Lung (tissue), 11 donors: ENCODE measurements at regions not wholly inside any gene's neighbourhood (a gene's known extent, or its start where the extent isn't known, plus 50 kb on each side); places are given as distances from the start of the nearest gene placed in this dataset.

Source experiments
- ATAC-seq: fragments of 200-7000 bp; cut with Tn5 transposase; one replicate; pipeline ENCODE4 v1.9.1; 2020; ENCODE audit warnings: moderate number of reproducible peaks; ENCODE audit not compliant: insufficient read depth, low FRiP score
- DNase-seq, 3 donors: peaks; one replicate each; pipeline ENCODE4 v3.0.0-alpha.2; 2013 to 2017
- H3K27ac ChIP-seq, 2 donors: one replicate each; pipeline ENCODE4 v1.5.1; 2013; ENCODE audit warnings: mild to moderate bottlenecking in 2 of 2, moderate library complexity in 2 of 2, control low read depth in 1 of 2, inconsistent platforms in 1 of 2, low read depth in 1 of 2, low read length in 1 of 2
- H3K27me3 ChIP-seq, 3 donors: one replicate each; pipeline ENCODE4 v1.5.1; 2013; ENCODE audit warnings: low read length in 2 of 3; ENCODE audit not compliant: control insufficient read depth in 3 of 3, insufficient read depth in 3 of 3
- H3K36me3 ChIP-seq, 4 donors: one replicate each; pipeline ENCODE4 v1.5.1; 2013; ENCODE audit warnings: low read length in 4 of 4, mild to moderate bottlenecking in 1 of 4, moderate library complexity in 1 of 4; ENCODE audit not compliant: control insufficient read depth in 4 of 4, insufficient read depth in 4 of 4
- H3K4me1 ChIP-seq, 5 donors: one replicate each; pipeline ENCODE4 v1.5.1; 2013; ENCODE audit warnings: low read length in 5 of 5, mild to moderate bottlenecking in 2 of 5, moderate library complexity in 1 of 5; ENCODE audit not compliant: control insufficient read depth in 5 of 5, insufficient read depth in 5 of 5
- H3K4me3 ChIP-seq: one replicate; pipeline ENCODE4 v1.5.1; 2013; ENCODE audit warnings: mild to moderate bottlenecking, control low read depth, moderate library complexity
- H3K9ac ChIP-seq, 2 donors: one replicate each; pipeline ENCODE4 v1.5.1; 2013; ENCODE audit warnings: low read length in 2 of 2, control low read depth in 1 of 2; ENCODE audit not compliant: insufficient read depth in 1 of 2
- H3K9me3 ChIP-seq, 4 donors: one replicate each; pipeline ENCODE4 v1.5.1; 2013; ENCODE audit warnings: low read length in 3 of 4, mild to moderate bottlenecking in 1 of 4, moderate library complexity in 1 of 4; ENCODE audit not compliant: control insufficient read depth in 4 of 4, insufficient read depth in 3 of 4
- WGBS, 2 donors: extraction: QIAGEN DNeasy Blood & Tissue Kit; methylation state at CpG; one replicate each; pipeline ENCODE4 v1.1.7; 2013; 5-methylcytosine and 5-hydroxymethylcytosine counted together
- TF ChIP-seq, protein P1 (sequence below): IDR thresholded peaks from 2 replicates; pipeline ENCODE4 v1.5.1; 2012; ENCODE audit warnings: mild to moderate bottlenecking; ENCODE audit errors: control extremely low read depth, extremely low read depth
- donor health status: control.
- donor health status: control.
- donor health status: Bipolar disorder and iron deficiency.
- donor health status: healthy.
- donor health status: DM: yes; HTN: yes; CAD: no.

DNA sequence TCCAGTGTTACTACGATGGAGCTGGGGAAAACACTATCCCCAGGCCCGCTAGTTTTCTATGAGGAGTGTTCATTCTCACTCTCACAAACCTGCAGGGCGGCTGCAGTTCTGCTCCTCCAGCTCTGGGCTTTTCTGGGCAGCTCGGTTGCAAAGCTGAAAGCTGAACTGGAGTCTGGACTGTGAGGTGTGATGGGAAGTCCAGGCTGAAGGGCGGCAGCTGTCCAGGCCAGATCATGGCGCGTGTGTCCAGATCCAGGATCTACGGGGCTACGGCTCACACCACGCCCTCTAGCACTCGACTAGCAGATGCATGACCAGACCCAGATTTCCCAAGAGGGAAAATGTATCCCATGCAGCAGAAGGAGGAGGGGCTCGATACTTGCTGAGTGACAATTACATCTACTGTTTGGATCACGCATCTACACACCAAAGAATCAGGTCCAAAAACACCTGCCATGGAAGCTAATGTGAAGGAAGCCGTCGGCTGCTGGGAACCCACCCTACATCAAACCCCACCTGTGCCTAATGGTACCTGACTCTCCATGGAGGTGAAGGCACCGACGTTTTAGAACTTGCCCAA, 555.0 kb downstream of the BRD1 start:
- H3K36me3 ChIP-seq: no peaks in the 10 kb centered on the region
- no peak overlapping the region for H3K27ac ChIP-seq
- 79 to 88% methylated on average over 17 of the region's 17 CpGs for WGBS, 2 donors
- TF ChIP-seq, protein P1, sequence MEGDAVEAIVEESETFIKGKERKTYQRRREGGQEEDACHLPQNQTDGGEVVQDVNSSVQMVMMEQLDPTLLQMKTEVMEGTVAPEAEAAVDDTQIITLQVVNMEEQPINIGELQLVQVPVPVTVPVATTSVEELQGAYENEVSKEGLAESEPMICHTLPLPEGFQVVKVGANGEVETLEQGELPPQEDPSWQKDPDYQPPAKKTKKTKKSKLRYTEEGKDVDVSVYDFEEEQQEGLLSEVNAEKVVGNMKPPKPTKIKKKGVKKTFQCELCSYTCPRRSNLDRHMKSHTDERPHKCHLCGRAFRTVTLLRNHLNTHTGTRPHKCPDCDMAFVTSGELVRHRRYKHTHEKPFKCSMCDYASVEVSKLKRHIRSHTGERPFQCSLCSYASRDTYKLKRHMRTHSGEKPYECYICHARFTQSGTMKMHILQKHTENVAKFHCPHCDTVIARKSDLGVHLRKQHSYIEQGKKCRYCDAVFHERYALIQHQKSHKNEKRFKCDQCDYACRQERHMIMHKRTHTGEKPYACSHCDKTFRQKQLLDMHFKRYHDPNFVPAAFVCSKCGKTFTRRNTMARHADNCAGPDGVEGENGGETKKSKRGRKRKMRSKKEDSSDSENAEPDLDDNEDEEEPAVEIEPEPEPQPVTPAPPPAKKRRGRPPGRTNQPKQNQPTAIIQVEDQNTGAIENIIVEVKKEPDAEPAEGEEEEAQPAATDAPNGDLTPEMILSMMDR: no peak
- peaks cover 9 to 37% (median 24%) of the 10 kb centered on the region in 3 donors for H3K27me3 ChIP-seq
- no peak overlapping the region for H3K9ac ChIP-seq
- H3K4me1 ChIP-seq: no peaks in the 10 kb centered on the region
- H3K4me3 ChIP-seq: no peak overlapping the region
- DNase-seq: no peak
- no peak for ATAC-seq
- H3K9me3 ChIP-seq: peaks cover 0 to under 1% (median 0%) of the 10 kb centered on the region in 4 donors

DNA sequence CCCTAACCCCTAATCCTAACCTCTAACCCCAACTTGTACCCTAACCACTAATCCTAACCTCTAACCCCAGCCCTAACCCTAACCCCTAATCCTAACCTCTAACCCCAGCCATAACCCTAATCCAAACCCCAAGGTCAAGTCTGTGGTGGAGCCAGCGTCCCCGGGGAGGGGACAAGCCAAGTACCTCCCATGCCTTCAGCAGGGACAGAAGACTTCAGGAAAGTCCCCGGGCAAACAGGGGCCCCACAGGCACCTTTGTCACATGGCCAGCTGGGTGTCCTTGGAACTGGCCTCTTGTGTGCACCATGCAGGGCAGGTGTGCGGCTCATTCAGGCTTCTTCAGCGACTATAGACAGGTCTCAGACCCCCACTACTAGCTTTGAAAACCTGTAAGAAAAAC, 555.8 kb downstream of the BRD1 start:
- Histone ChIP-seq H3K36me3 (no peaks in the 10 kb centered on the region), H3K27ac (no peak overlapping the region), H3K9ac (no peak overlapping the region), H3K9me3 (no peaks in the 10 kb centered on the region), H3K4me1 (no peaks in the 10 kb centered on the region), H3K27me3 (peaks cover 9 to 44% (median 29%) of the 10 kb centered on the region in 3 donors), H3K4me3 (no peak overlapping the region)
- DNase-seq (no peak), ATAC-seq (no peak)
- TF ChIP-seq, protein P1: no peak
- 60 to 81% methylated on average over 5 of the region's 5 CpGs for WGBS, 2 donors

DNA sequence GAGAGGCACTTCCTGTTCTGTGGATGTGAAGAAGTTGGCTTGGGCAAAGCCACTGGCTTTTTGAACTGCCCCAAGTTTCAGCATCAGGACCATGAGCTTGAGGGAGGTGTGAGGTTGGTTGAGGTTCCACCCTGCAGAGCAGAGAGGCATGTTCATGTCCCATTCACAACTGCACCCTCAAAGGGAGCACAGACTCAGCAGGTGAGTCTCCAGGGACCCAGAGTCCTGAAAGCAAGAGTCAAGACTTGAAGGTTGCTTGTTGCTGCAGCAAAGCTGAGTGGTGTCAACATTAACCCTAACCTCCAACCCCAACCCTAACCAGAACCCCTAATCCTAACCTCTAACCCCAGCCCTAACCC, 556.3 kb downstream of the BRD1 start:
- Histone ChIP-seq H3K9ac (no peak overlapping the region), H3K9me3 (no peaks in the 10 kb centered on the region), H3K4me1 (no peaks in the 10 kb centered on the region), H3K36me3 (no peaks in the 10 kb centered on the region), H3K27ac (no peak overlapping the region), H3K4me3 (no peak overlapping the region), H3K27me3 (peaks cover 9 to 49% (median 29%) of the 10 kb centered on the region in 3 donors)
- TF ChIP-seq, protein P1: no peak
- DNase-seq (no peak), ATAC-seq (no peak)
